ENCODE measurements at regions not wholly inside any gene's neighbourhood (a gene's known extent, or its start where the extent isn't known, plus 50 kb on each side); places are given as distances from the start of the nearest gene placed in this dataset.
A peak's percentile ranks its signal among the peaks of the same experiment; 100 is the strongest.

DNA sequence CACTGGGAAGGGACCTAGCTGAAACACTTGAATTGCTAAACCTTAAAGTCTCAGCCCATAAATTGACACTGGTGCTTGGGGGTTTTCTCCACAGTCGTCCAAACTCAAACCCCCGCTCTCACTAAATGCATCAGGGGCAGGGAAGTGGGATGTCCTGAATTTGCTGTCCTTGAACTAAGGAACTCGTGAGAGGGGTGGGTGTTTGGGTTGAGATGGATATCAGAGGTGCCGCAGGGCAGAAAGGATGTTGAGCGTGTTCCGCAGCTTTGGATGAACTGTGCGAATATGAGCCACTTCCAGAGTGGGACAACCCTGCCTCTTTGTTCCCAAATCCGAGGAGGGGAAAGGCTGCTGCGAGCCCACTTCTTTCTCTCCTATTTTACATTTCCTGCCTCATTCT is 90.3 kb upstream of the LYZL2 start:
- Mint-ChIP-seq H3K4me3 (no peak overlapping the region), H3K27ac (no peak overlapping the region), H3K27me3 (ENCODE audit: low read depth in 3 of 3) (peaks cover 0 to 6% (median 5%) of the 10 kb centered on the region in 3 donors), H3K4me1 (peaks cover 15% of the 10 kb centered on the region), H3K36me3 (no peaks in the 10 kb centered on the region), H3K9me3 (peaks cover 0 to 3% (median under 1%) of the 10 kb centered on the region in 7 donors)
- intact Hi-C loops (cut with micrococcal nuclease): loop anchor here in 1 of 2 donors (10.0 kb wide), 1 partner anchor 1275 kb away; no protein-coding TSS in a partner anchor
- Histone ChIP-seq H3K4me3 (replicated peaks in 1 of 3; ENCODE audit: low read depth in 2 of 3, low read length in 3 of 3) (no peak overlapping the region), H3K36me3 (replicated peaks in 1 of 2; ENCODE audit: control insufficient read depth in 1 of 2, insufficient read depth in 2 of 2, low read length in 2 of 2) (no peaks in the 10 kb centered on the region), H2AFZ (ENCODE audit: insufficient read depth, low read depth, low read length, poor library complexity, severe bottlenecking) (no peak overlapping the region), H3K27me3 (ENCODE audit: control insufficient read depth in 2 of 2, insufficient read depth in 2 of 2, low read length in 2 of 2) (no peaks in the 10 kb centered on the region), H3K9ac (ENCODE audit: insufficient read depth, low read length, poor library complexity, severe bottlenecking) (no peak overlapping the region), H3K9me3 (replicated peaks in 1 of 2; ENCODE audit: control insufficient read depth in 1 of 2, insufficient read depth in 1 of 2, low read length in 2 of 2) (peaks cover 0 to 3% of the 10 kb centered on the region in 2 donors), H4K20me1 (ENCODE audit: insufficient read depth, low read length) (no peaks in the 10 kb centered on the region), H3K4me1 (ENCODE audit: control insufficient read depth in 1 of 2, insufficient read depth in 2 of 2, low read length in 2 of 2) (peaks cover 4 to 7% of the 10 kb centered on the region in 2 donors), H3K79me2 (ENCODE audit: insufficient read depth, low read length) (no peaks in the 10 kb centered on the region), H3K27ac (ENCODE audit: low read depth in 1 of 2, low read length in 2 of 2) (no peak overlapping the region), H3K4me2 (replicated peaks; ENCODE audit: extremely low read depth, low read length, poor library complexity, severe bottlenecking) (no peak overlapping the region)
- no peak for TF ChIP-seq CTCF (IDR thresholded peaks at IDR 0.05)
- no peak for DNase-seq
- WGBS (ENCODE audit: insufficient coverage): 88% methylated on average over 3 of the region's 9 CpGs

DNA sequence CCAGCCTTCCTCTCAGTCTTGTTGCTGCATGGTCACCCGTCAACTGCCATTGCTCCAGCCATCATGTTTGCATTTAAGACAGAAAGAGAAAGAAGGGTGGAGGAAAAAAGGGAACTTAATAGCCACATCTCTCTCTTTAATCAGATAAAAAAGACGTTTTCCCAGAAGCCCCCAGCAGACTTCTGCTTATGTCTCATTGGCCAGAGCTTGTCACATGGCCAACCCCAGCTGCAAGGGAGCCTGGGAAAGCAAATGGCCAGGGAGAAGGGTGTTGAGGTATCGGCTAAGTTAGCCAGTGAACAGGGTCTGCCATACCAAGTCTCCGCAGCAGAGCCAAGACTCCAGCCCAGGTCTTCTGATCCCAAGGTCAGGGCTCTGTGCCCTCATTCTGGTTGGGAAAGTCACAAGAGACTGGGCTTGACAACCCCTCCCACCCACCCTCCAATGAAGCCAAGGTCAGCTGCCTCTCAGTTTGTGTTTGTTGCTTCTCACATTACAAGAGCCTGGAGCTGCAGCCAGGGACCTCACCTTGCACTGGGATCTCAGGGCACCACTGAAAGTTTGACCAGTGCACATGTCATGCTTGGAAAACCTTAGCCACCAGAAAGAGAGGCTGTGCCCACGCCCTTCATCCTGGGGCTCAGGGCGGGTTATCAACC is 80.3 kb upstream of the LYZL2 start:
- Histone ChIP-seq H3K36me3 (replicated peaks in 1 of 2; ENCODE audit: control insufficient read depth in 1 of 2, insufficient read depth in 2 of 2, low read length in 2 of 2) (no peaks in the 10 kb centered on the region), H4K20me1 (ENCODE audit: insufficient read depth, low read length) (no peaks in the 10 kb centered on the region), H2AFZ (ENCODE audit: insufficient read depth, low read depth, low read length, poor library complexity, severe bottlenecking) (no peak overlapping the region), H3K4me2 (replicated peaks; ENCODE audit: extremely low read depth, low read length, poor library complexity, severe bottlenecking) (no peak overlapping the region), H3K9me3 (replicated peaks in 1 of 2; ENCODE audit: control insufficient read depth in 1 of 2, insufficient read depth in 1 of 2, low read length in 2 of 2) (peaks cover 16 to 21% of the 10 kb centered on the region in 2 donors), H3K27ac (ENCODE audit: low read depth in 1 of 2, low read length in 2 of 2) (no peak overlapping the region), H3K79me2 (ENCODE audit: insufficient read depth, low read length) (no peaks in the 10 kb centered on the region), H3K9ac (ENCODE audit: insufficient read depth, low read length, poor library complexity, severe bottlenecking) (no peak overlapping the region), H3K4me3 (replicated peaks in 1 of 3; ENCODE audit: low read depth in 2 of 3, low read length in 3 of 3) (no peak overlapping the region), H3K27me3 (ENCODE audit: control insufficient read depth in 2 of 2, insufficient read depth in 2 of 2, low read length in 2 of 2) (no peaks in the 10 kb centered on the region), H3K4me1 (ENCODE audit: control insufficient read depth in 1 of 2, insufficient read depth in 2 of 2, low read length in 2 of 2) (peaks cover 10 to 12% of the 10 kb centered on the region in 2 donors)
- Mint-ChIP-seq H3K27ac (peak overlapping the region in 1 of 7 donors; percentile 34), H3K9me3 (peaks cover 13 to 26% (median 18%) of the 10 kb centered on the region in 7 donors), H3K27me3 (ENCODE audit: low read depth in 3 of 3) (peaks cover 0 to 6% (median 5%) of the 10 kb centered on the region in 3 donors), H3K4me3 (no peak overlapping the region), H3K36me3 (peaks cover 0 to 5% of the 10 kb centered on the region in 2 donors), H3K4me1 (peaks cover 11% of the 10 kb centered on the region)
- TF ChIP-seq CTCF (IDR thresholded peaks at IDR 0.05): no peak
- 100% methylated on average over 2 of the region's 6 CpGs for WGBS (ENCODE audit: insufficient coverage)
- DNase-seq: no peak
- intact Hi-C loops (cut with micrococcal nuclease): no loop called here

Data from CD14-positive monocyte (primary cell).